OCI-LY3 (cell line): ENCODE measurements at regions not wholly inside any gene's neighbourhood (a gene's known extent, or its start where the extent isn't known, plus 50 kb on each side); places are given as distances from the start of the nearest gene placed in this dataset.

Source experiments
- H2AFZ ChIP-seq: fragments of 200-600, 300-600 bp; shearing (Covaris generic); 2 replicates; pipeline ENCODE4 v1.6.0; 2014; ENCODE audit warnings: antibody characterized with exemption, low read depth, low read length
- H3K27ac ChIP-seq: fragments of 200-600, 300-600 bp; sonication (generic); 2 replicates; pipeline ENCODE4 v1.5.1; 2014; ENCODE audit warnings: mild to moderate bottlenecking, low read length, moderate library complexity, mixed read lengths
- H3K27me3 ChIP-seq: fragments of 200-600, 300-600 bp; sonication (generic); 2 replicates; pipeline ENCODE4 v1.6.1; 2014; ENCODE audit warnings: low read depth, low read length, mixed read lengths
- H3K36me3 ChIP-seq: fragments of 200-600, 300-600 bp; sonication (generic); replicated peaks from 2 replicates; pipeline ENCODE3; 2014; ENCODE audit warnings: low read depth, low read length, mixed read lengths
- H3K4me1 ChIP-seq: fragments of 300-600, 200-600 bp; sonication (generic); 2 replicates; pipeline ENCODE4 v1.6.1; 2014; ENCODE audit warnings: low read length, mixed read lengths
- H3K4me2 ChIP-seq: fragments of 200-600, 300-600 bp; sonication (generic); 2 replicates; pipeline ENCODE4 v1.6.1; 2014; ENCODE audit warnings: low read length, mixed read lengths
- H3K4me3 ChIP-seq: fragments of 300-600, 200-600 bp; sonication (generic); 2 replicates; pipeline ENCODE4 v1.5.1; 2014; ENCODE audit warnings: antibody characterized with exemption, mild to moderate bottlenecking, low read length, moderate library complexity
- H3K79me2 ChIP-seq: fragments of 300-600, 200-600 bp; shearing (Covaris generic); 2 replicates; pipeline ENCODE4 v1.6.1; 2014; ENCODE audit warnings: mild to moderate bottlenecking, low read length, mixed read lengths
- H3K9ac ChIP-seq: fragments of 300-600, 200-600 bp; shearing (Covaris generic); 2 replicates; pipeline ENCODE4 v1.6.0; 2014; ENCODE audit warnings: mild to moderate bottlenecking, low read length, moderate library complexity
- H3K9me3 ChIP-seq: fragments of 200-600, 300-600 bp; shearing (Covaris generic); 2 replicates; pipeline ENCODE4 v1.6.1; 2014; ENCODE audit warnings: low read length, mixed read lengths; ENCODE audit not compliant: insufficient read depth
- H4K20me1 ChIP-seq: fragments of 200-600, 300-600 bp; sonication (generic); 2 replicates; pipeline ENCODE4 v1.6.1; 2016; ENCODE audit warnings: low read length, mixed read lengths; ENCODE audit not compliant: insufficient read depth
- CTCF ChIP-seq: fragments of 200-600, 300-600 bp; sonication (generic); IDR thresholded peaks from 2 replicates; pipeline ENCODE4 v1.5.1; 2014; ENCODE audit warnings: antibody characterized with exemption, low read length, low read depth
- EZH2phosphoT487 ChIP-seq: fragments of 200-600 bp; shearing (Covaris generic); IDR thresholded peaks from 2 replicates; pipeline ENCODE4 v1.6.1; 2018; ENCODE audit warnings: antibody characterized with exemption, mixed run types, low read depth

- Histone ChIP-seq H3K4me1 (no peaks in the 10 kb centered on the region), H3K79me2 (no peaks in the 10 kb centered on the region), H2AFZ (no peak overlapping the region), H3K4me2 (no peak overlapping the region), H3K36me3 (no peaks in the 10 kb centered on the region), H3K9ac (no peak overlapping the region), H3K27me3 (no peaks in the 10 kb centered on the region; the same call in none of the 2 replicates), H3K9me3 (no peaks in the 10 kb centered on the region), H4K20me1 (no peaks in the 10 kb centered on the region), H3K27ac (no peak overlapping the region), H3K4me3 (no peak overlapping the region)
- no peak for TF ChIP-seq CTCF
- no peak for TF ChIP-seq EZH2phosphoT487
These were observed 152.7 kb upstream of the MAF start for GRCh38 chr16:79753286-79753685.

- no peak overlapping the region for H3K4me3 ChIP-seq
- TF ChIP-seq EZH2phosphoT487, result no peak
- no peak for TF ChIP-seq CTCF
- no peaks in the 10 kb centered on the region; the same call in 1 of the 2 replicates for H3K27me3 ChIP-seq
- H3K4me2 ChIP-seq, result no peak overlapping the region
- H3K36me3 ChIP-seq, result no peaks in the 10 kb centered on the region
- H3K9ac ChIP-seq, result no peak overlapping the region
- no peaks in the 10 kb centered on the region for H3K9me3 ChIP-seq
- no peak overlapping the region for H3K27ac ChIP-seq
- no peaks in the 10 kb centered on the region for H3K4me1 ChIP-seq
- no peak overlapping the region for H2AFZ ChIP-seq
- no peaks in the 10 kb centered on the region for H3K79me2 ChIP-seq
- H4K20me1 ChIP-seq, result no peaks in the 10 kb centered on the region
These were observed 151.9 kb upstream of the MAF start for GRCh38 chr16:79752396-79752795.

GRCh38 chr16:79751471-79752184, 151.1 kb upstream of the MAF start:
- TF ChIP-seq CTCF (no peak), EZH2phosphoT487 (no peak)
- Histone ChIP-seq H3K36me3 (no peaks in the 10 kb centered on the region), H2AFZ (no peak overlapping the region), H3K9me3 (no peaks in the 10 kb centered on the region), H3K79me2 (no peaks in the 10 kb centered on the region), H3K9ac (no peak overlapping the region), H3K4me3 (no peak overlapping the region), H3K4me2 (no peak overlapping the region), H4K20me1 (no peaks in the 10 kb centered on the region), H3K4me1 (no peaks in the 10 kb centered on the region), H3K27ac (no peak overlapping the region), H3K27me3 (no peaks in the 10 kb centered on the region; the same call in 1 of the 2 replicates)

GRCh38 chr16:79750311-79750710, 149.8 kb upstream of the MAF start:
- H3K36me3 ChIP-seq, result no peaks in the 10 kb centered on the region
- H3K9me3 ChIP-seq, result no peaks in the 10 kb centered on the region
- no peaks in the 10 kb centered on the region for H3K79me2 ChIP-seq
- H3K9ac ChIP-seq, result no peak overlapping the region
- H3K4me1 ChIP-seq, result no peaks in the 10 kb centered on the region
- H3K27me3 ChIP-seq, result no peaks in the 10 kb centered on the region; the same call in 1 of the 2 replicates
- H4K20me1 ChIP-seq, result no peaks in the 10 kb centered on the region
- no peak for TF ChIP-seq CTCF
- no peak for TF ChIP-seq EZH2phosphoT487
- no peak overlapping the region for H2AFZ ChIP-seq
- H3K4me2 ChIP-seq, result no peak overlapping the region
- no peak overlapping the region for H3K4me3 ChIP-seq
- H3K27ac ChIP-seq, result no peak overlapping the region
